H1 (cell line): ENCODE measurements at regions not wholly inside any gene's neighbourhood (a gene's known extent, or its start where the extent isn't known, plus 50 kb on each side); places are given as distances from the start of the nearest gene placed in this dataset.

ENCODE experiments used
- CTCF ChIA-PET: fragments of 300-600 bp; sonication (Branson Sonifier 250); formaldehyde crosslinking; loops from one replicate; lab custom pipeline; 2021; ENCODE audit not compliant: partially characterized antibody; lab: Charles Lee
- POLR2A ChIA-PET: fragments of 300-600 bp; sonication (Branson Sonifier 250); formaldehyde crosslinking; loops from one replicate; lab custom pipeline; 2021; ENCODE audit warnings: inconsistent platforms; ENCODE audit not compliant: partially characterized antibody; lab: Charles Lee
- DNase-seq, 2 experiments: peaks; one replicate each; pipeline versions ENCODE4 v3.0.0 to v3.0.0-alpha.2; 2010 to 2022; ENCODE audit warnings: low spot score in 2 of 2, low read depth in 1 of 2, mixed read lengths in 1 of 2
- FAIRE-seq: peaks from 2 replicates; lab custom pipeline; 2011; peaks lifted over from hg19 to GRCh38; lab: Jason Lieb, UNC
- H2AFZ ChIP-seq: 2 replicates; pipeline ENCODE4 v1.8.1; 2012; ENCODE audit warnings: low read length, inconsistent platforms
- H2AK5ac ChIP-seq: 2 replicates; pipeline ENCODE4 v1.6.1; 2013; ENCODE audit warnings: low read depth, low read length
- H2BK120ac ChIP-seq: replicated peaks from 2 replicates; pipeline ENCODE3; 2013; ENCODE audit warnings: low read depth, low read length, inconsistent platforms
- H2BK12ac ChIP-seq: 2 replicates; pipeline ENCODE4 v1.6.1; 2013; ENCODE audit warnings: low read depth, low read length
- H2BK15ac ChIP-seq: 2 replicates; pipeline ENCODE4 v1.6.1; 2013; ENCODE audit warnings: low read length
- H2BK20ac ChIP-seq: 2 replicates; pipeline ENCODE4 v1.6.1; 2013; ENCODE audit warnings: low read length
- H2BK5ac ChIP-seq: 2 replicates; pipeline ENCODE4 v1.6.1; 2013; ENCODE audit warnings: low read depth, low read length
- H3K14ac ChIP-seq: 2 replicates; pipeline ENCODE4 v1.6.1; 2013; ENCODE audit warnings: inconsistent platforms; ENCODE audit not compliant: insufficient read length
- H3K18ac ChIP-seq: 2 replicates; pipeline ENCODE4 v1.6.1; 2013; ENCODE audit warnings: low read length; ENCODE audit errors: extremely low read depth
- H3K23ac ChIP-seq: 2 replicates; pipeline ENCODE4 v1.6.1; 2013; ENCODE audit warnings: inconsistent platforms; ENCODE audit not compliant: insufficient read length
- H3K23me2 ChIP-seq: 2 replicates; pipeline ENCODE4 v1.6.1; 2013; ENCODE audit warnings: low read depth, low read length
- H3K27ac ChIP-seq: 2 replicates; pipeline ENCODE4 v1.6.1; 2011; ENCODE audit warnings: low read depth, low read length, inconsistent platforms
- H3K27me3 ChIP-seq, 4 experiments: replicated peaks in 1 of 4; 1 replicate in 1 of 4; 2 replicates in 3 of 4; pipeline versions ENCODE4 v1.6.1 to v1.8.1; 2011 to 2013; ENCODE audit warnings: low read length in 3 of 4, mild to moderate bottlenecking in 3 of 4, inconsistent platforms in 2 of 4, mixed read lengths in 2 of 4, moderate library complexity in 1 of 4; ENCODE audit not compliant: control insufficient read depth in 3 of 4, insufficient read depth in 3 of 4; ENCODE audit errors: extremely low read depth in 1 of 4
- H3K36me3 ChIP-seq, 4 experiments: 2 replicates each; pipeline versions ENCODE4 v1.6.1 to v1.8.1; 2011 to 2013; ENCODE audit warnings: mild to moderate bottlenecking in 4 of 4, low read length in 3 of 4, moderate library complexity in 2 of 4, control low read depth in 1 of 4, inconsistent platforms in 1 of 4; ENCODE audit not compliant: insufficient read depth in 4 of 4, control insufficient read depth in 2 of 4
- H3K4ac ChIP-seq: replicated peaks from 2 replicates; pipeline ENCODE3; 2013; ENCODE audit warnings: low read length, low read depth, mixed read lengths, inconsistent platforms; ENCODE audit not compliant: insufficient read length
- H3K4me1 ChIP-seq, 4 experiments: replicated peaks in 1 of 4; 1 replicate in 1 of 4; 2 replicates in 3 of 4; pipeline versions ENCODE4 v1.6.1 to v1.8.1; 2011 to 2013; ENCODE audit warnings: low read length in 3 of 4, inconsistent platforms in 2 of 4, mixed read lengths in 1 of 4; ENCODE audit not compliant: insufficient read depth in 4 of 4, control insufficient read depth in 3 of 4
- H3K4me2 ChIP-seq, 2 experiments: 2 replicates each; pipeline versions ENCODE4 v1.6.1 to v1.8.1; 2011 to 2013; ENCODE audit warnings: low read depth in 2 of 2, low read length in 2 of 2, control low read depth in 1 of 2, inconsistent platforms in 1 of 2, mild to moderate bottlenecking in 1 of 2; ENCODE audit not compliant: insufficient read depth in 1 of 2
- H3K4me3 ChIP-seq, 4 experiments: fragments of 200-600, 300-600 bp in 1 of 4; sonication (generic), shearing (Covaris generic), sonication (Bioruptor Twin) in 1 of 4; 2 replicates each; pipeline versions ENCODE4 v1.5.1 to v1.8.1; 2011 to 2016; ENCODE audit warnings: low read length in 4 of 4, low read depth in 3 of 4, control low read depth in 2 of 4, inconsistent platforms in 2 of 4, mild to moderate bottlenecking in 2 of 4, mixed read lengths in 1 of 4, moderate library complexity in 1 of 4; ENCODE audit not compliant: insufficient read depth in 2 of 4; ENCODE audit errors: extremely low read depth in 1 of 4
- H3K56ac ChIP-seq: replicated peaks from 2 replicates; pipeline ENCODE3; 2013; ENCODE audit warnings: low read depth, mild to moderate bottlenecking, mixed read lengths, low read length, inconsistent platforms; ENCODE audit not compliant: insufficient read length
- H3K79me1 ChIP-seq: 2 replicates; pipeline ENCODE4 v1.6.1; 2013; ENCODE audit warnings: low read depth, low read length, control low read depth
- H3K79me2 ChIP-seq, 2 experiments: 2 replicates each; pipeline versions ENCODE4 v1.6.1 to v1.8.1; 2012 to 2013; ENCODE audit warnings: low read length in 2 of 2, mild to moderate bottlenecking in 2 of 2, inconsistent platforms in 1 of 2; ENCODE audit not compliant: insufficient read depth in 2 of 2, control insufficient read depth in 1 of 2
- H3K9ac ChIP-seq, 4 experiments: replicated peaks in 1 of 4; 1 replicate in 1 of 4; 2 replicates in 3 of 4; pipeline versions ENCODE4 v1.6.1 to v1.8.1; 2011 to 2013; ENCODE audit warnings: low read depth in 3 of 4, low read length in 3 of 4, control low read depth in 2 of 4, mild to moderate bottlenecking in 2 of 4, moderate library complexity in 2 of 4, inconsistent platforms in 1 of 4; ENCODE audit errors: extremely low read depth in 1 of 4
- H3K9me3 ChIP-seq, 2 experiments: 2 replicates each; pipeline versions ENCODE4 v1.6.1 to v1.8.1; 2012 to 2013; ENCODE audit warnings: mild to moderate bottlenecking in 2 of 2, moderate library complexity in 2 of 2, control low read depth in 1 of 2, inconsistent platforms in 1 of 2, low read depth in 1 of 2, low read length in 1 of 2, mixed read lengths in 1 of 2; ENCODE audit not compliant: insufficient read depth in 2 of 2
- H4K20me1 ChIP-seq, 2 experiments: replicated peaks in 1 of 2; 2 replicates each; pipeline versions ENCODE3 to v1.8.1; 2011 to 2013; ENCODE audit warnings: inconsistent platforms in 2 of 2, low read length in 2 of 2, mild to moderate bottlenecking in 1 of 2; ENCODE audit not compliant: insufficient read depth in 2 of 2, control insufficient read depth in 1 of 2
- H4K5ac ChIP-seq: 2 replicates; pipeline ENCODE4 v1.6.1; 2013; ENCODE audit warnings: low read length, low read depth, mixed read lengths, inconsistent platforms; ENCODE audit not compliant: insufficient read length
- H4K8ac ChIP-seq: 2 replicates; pipeline ENCODE4 v1.8.0; 2013; ENCODE audit warnings: mild to moderate bottlenecking, moderate library complexity, low read length, inconsistent platforms; ENCODE audit not compliant: insufficient read depth; ENCODE audit errors: extremely low read depth
- H4K91ac ChIP-seq: replicated peaks from 2 replicates; pipeline ENCODE3; 2013; ENCODE audit warnings: low read length, mixed read lengths, inconsistent platforms; ENCODE audit not compliant: insufficient read length
- ATF3 ChIP-seq: IDR thresholded peaks from 2 replicates; pipeline ENCODE4 v1.6.1; 2011; ENCODE audit warnings: low read depth, mild to moderate bottlenecking, low read length; ENCODE audit not compliant: insufficient read depth
- BRCA1 ChIP-seq: IDR thresholded peaks from 2 replicates; pipeline ENCODE4 v1.6.1; 2012; ENCODE audit warnings: low read depth, low read length, improper control_type of control experiment
- CBX8 ChIP-seq: fragments of 300-800, 300-1000 bp; sonication (generic); IDR thresholded peaks from 2 replicates; pipeline ENCODE4 v1.7.1; 2016; ENCODE audit warnings: low read depth, low read length, borderline replicate concordance
- E2F6 ChIP-seq: IDR thresholded peaks from 2 replicates; pipeline ENCODE4 v1.6.1; 2012; ENCODE audit warnings: inconsistent platforms
- JUN ChIP-seq: IDR thresholded peaks from 2 replicates; pipeline ENCODE4 v1.6.1; 2011; ENCODE audit warnings: low read depth, mild to moderate bottlenecking, improper control_type of control experiment, low read length
- KDM4A ChIP-seq: IDR thresholded peaks from one replicate; pipeline ENCODE4 v1.7.1; 2012; ENCODE audit warnings: low read depth, mild to moderate bottlenecking, moderate library complexity, low read length, inconsistent platforms; ENCODE audit not compliant: severe bottlenecking
- NRF1 ChIP-seq: IDR thresholded peaks from 2 replicates; pipeline ENCODE4 v1.6.1; 2011; ENCODE audit warnings: mild to moderate bottlenecking, low read depth, low read length, improper control_type of control experiment
- RAD21 ChIP-seq, 2 experiments: IDR thresholded peaks in 1 of 2; conservative IDR thresholded peaks in 1 of 2; 2 replicates each; pipeline ENCODE4 v1.6.1; 2011; ENCODE audit warnings: low read depth in 2 of 2, low read length in 2 of 2, improper control_type of control experiment in 1 of 2, inconsistent platforms in 1 of 2, mild to moderate bottlenecking in 1 of 2, moderate library complexity in 1 of 2
- RNF2 ChIP-seq: fragments of 200-900, 300-1000 bp; sonication (generic); IDR thresholded peaks from 2 replicates; pipeline ENCODE4 v1.7.1; 2016; ENCODE audit warnings: borderline replicate concordance, low read depth, mild to moderate bottlenecking, antibody characterized with exemption, low read length; ENCODE audit not compliant: poor library complexity, severe bottlenecking; ENCODE audit errors: missing control alignments
- RXRA ChIP-seq: IDR thresholded peaks from 2 replicates; pipeline ENCODE4 v1.6.1; 2011; ENCODE audit warnings: low read depth, mild to moderate bottlenecking, low read length, moderate library complexity; ENCODE audit not compliant: insufficient read depth
- SIX5 ChIP-seq: IDR thresholded peaks from 2 replicates; pipeline ENCODE4 v1.6.1; 2011; ENCODE audit warnings: mild to moderate bottlenecking, low read depth, low read length
- TCF12 ChIP-seq: IDR thresholded peaks from 2 replicates; pipeline ENCODE4 v1.6.1; 2011; ENCODE audit warnings: low read depth, mild to moderate bottlenecking, low read length
- WGBS, 2 experiments: shearing (Covaris generic) in 1 of 2; methylation state at CpG; one replicate each; pipeline versions ENCODE4 v1.1.6 to v1.1.7; 2013 to 2015; ENCODE audit warnings: low lambda C conversion rate in 2 of 2, mixed read lengths in 2 of 2, inconsistent platforms in 1 of 2, low coverage in 1 of 2, missing lambda C conversion rate in 1 of 2; ENCODE audit not compliant: insufficient replicate concordance in 2 of 2, insufficient coverage in 1 of 2, insufficient read length in 1 of 2; ENCODE audit errors: extremely low coverage in 1 of 2, missing lambda C conversion rate in 1 of 2; 5-methylcytosine and 5-hydroxymethylcytosine counted together

GRCh38 chr4:84342161-84342560, 156.9 kb downstream of the NKX6-1 start:
- H2BK12ac ChIP-seq, result no peak overlapping the region
- FAIRE-seq (no peak), DNase-seq (no peak)
- H3K9ac ChIP-seq, result no peak overlapping the region
- WGBS, 2 experiments, result 83% methylated on average over 3 of the region's 3 CpGs; no CpG with 5 or more reads in 1 of the 2 experiments
- H4K20me1 ChIP-seq, result no peaks in the 10 kb centered on the region
- H3K9me3 ChIP-seq, result peaks cover 9 to 19% of the 10 kb centered on the region in 2 experiments; a peak in 3 of 4 replicates
- no peak overlapping the region for H3K56ac ChIP-seq
- no peak overlapping the region for H3K14ac ChIP-seq
- H2AFZ ChIP-seq, result no peak overlapping the region
- no peaks in the 10 kb centered on the region for H3K79me1 ChIP-seq
- H3K23ac ChIP-seq, result no peak overlapping the region
- H2BK120ac ChIP-seq, result no peak overlapping the region
- H2AK5ac ChIP-seq, result no peak overlapping the region
- no peak overlapping the region for H2BK5ac ChIP-seq
- no peak overlapping the region for H2BK20ac ChIP-seq
- no peak overlapping the region for H2BK15ac ChIP-seq
- peaks cover 0 to 3% (median 0%) of the 10 kb centered on the region in 4 experiments; a peak in 1 of 8 replicates for H3K36me3 ChIP-seq
- no peak overlapping the region for H3K4me3 ChIP-seq
- H3K18ac ChIP-seq, result no peak overlapping the region
- POLR2A ChIA-PET, result no interaction called here
- CTCF ChIA-PET, result no interaction called here
- H3K4ac ChIP-seq, result no peak overlapping the region
- H4K91ac ChIP-seq, result no peak overlapping the region
- no peaks in the 10 kb centered on the region for H3K23me2 ChIP-seq
- no peak overlapping the region for H3K4me2 ChIP-seq
- no peak overlapping the region for H3K27ac ChIP-seq
- no peak overlapping the region for H4K8ac ChIP-seq
- H3K27me3 ChIP-seq, result peaks cover 0 to 1% (median 0%) of the 10 kb centered on the region in 4 experiments; a peak in 1 of 7 replicates
- no peak overlapping the region for H4K5ac ChIP-seq
- peaks cover 0 to 7% (median 0%) of the 10 kb centered on the region in 4 experiments; a peak in 2 of 7 replicates for H3K4me1 ChIP-seq
- H3K79me2 ChIP-seq, result no peaks in the 10 kb centered on the region
- TF ChIP-seq CBX8 (no peak), TCF12 (no peak), E2F6 (no peak), RAD21 (IDR thresholded peaks at IDR 0.05 in 1 of 2, conservative IDR thresholded peaks at IDR 0.05 in 1 of 2; ENCODE audit: low read depth in 2 of 2, low read length in 2 of 2) (no peak), SIX5 (no peak), KDM4A (no peak), JUN (no peak), BRCA1 (no peak), RXRA (no peak), NRF1 (no peak), RNF2 (no peak), ATF3 (no peak)
